GM12874 (cell line): ENCODE measurements at regions not wholly inside any gene's neighbourhood (a gene's known extent, or its start where the extent isn't known, plus 50 kb on each side); places are given as distances from the start of the nearest gene placed in this dataset.

Source experiments
- CTCF ChIP-seq: IDR thresholded peaks from 2 replicates; pipeline ENCODE4 v1.5.1; 2011; ENCODE audit warnings: low read depth, mild to moderate bottlenecking, control low read depth, low read length, moderate library complexity; ENCODE audit not compliant: insufficient read depth

GRCh38 chr1:4515727-4516289 lies 138.6 kb upstream of the AJAP1 start:
- TF ChIP-seq CTCF: no peak

GRCh38 chr1:4516596-4516995 lies 137.8 kb upstream of the AJAP1 start:
- TF ChIP-seq CTCF: no peak

GRCh38 chr1:4517186-4517954 lies 137.0 kb upstream of the AJAP1 start:
- no peak for TF ChIP-seq CTCF

GRCh38 chr1:4518621-4519020 lies 135.8 kb upstream of the AJAP1 start:
- TF ChIP-seq CTCF: no peak

- TF ChIP-seq CTCF: no peak
Observed at GRCh38 chr1:4519954-4520353, 134.5 kb upstream of the AJAP1 start.

- TF ChIP-seq CTCF: no peak
Observed at GRCh38 chr1:4523551-4523950, 130.9 kb upstream of the AJAP1 start.

GRCh38 chr1:4526747-4527146 lies 127.7 kb upstream of the AJAP1 start:
- no peak for TF ChIP-seq CTCF
